ENCODE measurements at regions not wholly inside any gene's neighbourhood (a gene's known extent, or its start where the extent isn't known, plus 50 kb on each side); places are given as distances from the start of the nearest gene placed in this dataset.

- H3K9me3 ChIP-seq (ENCODE audit: low read length) = no peaks in the 10 kb centered on the region
- intact Hi-C loops (cut with micrococcal nuclease) = no loop called here
Observed at GRCh38 chr17:71032746-71033273, 863.5 kb downstream of the KCNJ2 start.

GRCh38 chr17:71033336-71033735 lies 864.0 kb downstream of the KCNJ2 start:
- ATAC-seq = no peak
- Histone ChIP-seq H3K4me1 (ENCODE audit: insufficient read depth, low read length) (no peaks in the 10 kb centered on the region), H3K9me2 (replicated peaks; ENCODE audit: low read length) (no peaks in the 10 kb centered on the region), H3K4me2 (ENCODE audit: low read length) (no peak overlapping the region), H4K20me1 (ENCODE audit: low read length) (no peaks in the 10 kb centered on the region), H3K9ac (ENCODE audit: low read length) (no peak overlapping the region), H3K27me3 (ENCODE audit: low read length) (0 out of 2 replicates have a peak, but pooled peaks cover 8% of the 10 kb centered on the region), H3K36me3 (ENCODE audit: low read depth, low read length) (no peaks in the 10 kb centered on the region), H3K9me3 (ENCODE audit: low read length) (no peaks in the 10 kb centered on the region), H3F3A (ENCODE audit: low read length, unreplicated experiment) (no peaks in the 10 kb centered on the region), H2AFZ (ENCODE audit: low read length) (no peak overlapping the region), H3K27ac (ENCODE audit: low read length) (no peak overlapping the region), H3K4me3 (ENCODE audit: low read length) (no peak overlapping the region), H3K79me2 (ENCODE audit: low read length) (no peaks in the 10 kb centered on the region)
- TF ChIP-seq EZH2 (IDR thresholded peaks at IDR 0.05; ENCODE audit: low read length, unreplicated experiment) = no peak
- TF ChIP-seq, protein P1, sequence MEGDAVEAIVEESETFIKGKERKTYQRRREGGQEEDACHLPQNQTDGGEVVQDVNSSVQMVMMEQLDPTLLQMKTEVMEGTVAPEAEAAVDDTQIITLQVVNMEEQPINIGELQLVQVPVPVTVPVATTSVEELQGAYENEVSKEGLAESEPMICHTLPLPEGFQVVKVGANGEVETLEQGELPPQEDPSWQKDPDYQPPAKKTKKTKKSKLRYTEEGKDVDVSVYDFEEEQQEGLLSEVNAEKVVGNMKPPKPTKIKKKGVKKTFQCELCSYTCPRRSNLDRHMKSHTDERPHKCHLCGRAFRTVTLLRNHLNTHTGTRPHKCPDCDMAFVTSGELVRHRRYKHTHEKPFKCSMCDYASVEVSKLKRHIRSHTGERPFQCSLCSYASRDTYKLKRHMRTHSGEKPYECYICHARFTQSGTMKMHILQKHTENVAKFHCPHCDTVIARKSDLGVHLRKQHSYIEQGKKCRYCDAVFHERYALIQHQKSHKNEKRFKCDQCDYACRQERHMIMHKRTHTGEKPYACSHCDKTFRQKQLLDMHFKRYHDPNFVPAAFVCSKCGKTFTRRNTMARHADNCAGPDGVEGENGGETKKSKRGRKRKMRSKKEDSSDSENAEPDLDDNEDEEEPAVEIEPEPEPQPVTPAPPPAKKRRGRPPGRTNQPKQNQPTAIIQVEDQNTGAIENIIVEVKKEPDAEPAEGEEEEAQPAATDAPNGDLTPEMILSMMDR (conservative IDR thresholded peaks at IDR 0.05; ENCODE audit: low read depth, low read length) = no peak
- TF ChIP-seq EZH2phosphoT487 (IDR thresholded peaks at IDR 0.05; ENCODE audit: borderline replicate concordance, low read length) = no peak
- ChIA-PET CTCF (no interaction called here), POLR2A (ENCODE audit: unreplicated experiment) (no interaction called here)
- BruUV-seq (replicated peaks) = no TSS peak
- DNase-seq = no peak
- intact Hi-C loops (cut with micrococcal nuclease) = no loop called here

More at GRCh38 chr17:71032746-71033273, 863.5 kb downstream of the KCNJ2 start:
- Histone ChIP-seq H4K20me1 (ENCODE audit: low read length) (no peaks in the 10 kb centered on the region), H3K4me3 (ENCODE audit: low read length) (no peak overlapping the region), H3K36me3 (ENCODE audit: low read depth, low read length) (no peaks in the 10 kb centered on the region), H3K4me1 (ENCODE audit: insufficient read depth, low read length) (no peaks in the 10 kb centered on the region), H3K79me2 (ENCODE audit: low read length) (no peaks in the 10 kb centered on the region), H3K27ac (ENCODE audit: low read length) (no peak overlapping the region), H3F3A (ENCODE audit: low read length, unreplicated experiment) (no peaks in the 10 kb centered on the region), H3K4me2 (ENCODE audit: low read length) (no peak overlapping the region), H3K27me3 (ENCODE audit: low read length) (0 out of 2 replicates have a peak, but pooled peaks cover 3% of the 10 kb centered on the region), H3K9ac (ENCODE audit: low read length) (no peak overlapping the region), H2AFZ (ENCODE audit: low read length) (no peak overlapping the region), H3K9me2 (replicated peaks; ENCODE audit: low read length) (no peaks in the 10 kb centered on the region)
- no peak for ATAC-seq
- ChIA-PET CTCF (no interaction called here), POLR2A (ENCODE audit: unreplicated experiment) (no interaction called here)
- TF ChIP-seq, protein P1 (conservative IDR thresholded peaks at IDR 0.05; ENCODE audit: low read depth, low read length) = no peak
- TF ChIP-seq EZH2 (IDR thresholded peaks at IDR 0.05; ENCODE audit: low read length, unreplicated experiment) (no peak), EZH2phosphoT487 (IDR thresholded peaks at IDR 0.05; ENCODE audit: borderline replicate concordance, low read length) (no peak)
- no peak for DNase-seq
- no TSS peak for BruUV-seq (replicated peaks)

DNA sequence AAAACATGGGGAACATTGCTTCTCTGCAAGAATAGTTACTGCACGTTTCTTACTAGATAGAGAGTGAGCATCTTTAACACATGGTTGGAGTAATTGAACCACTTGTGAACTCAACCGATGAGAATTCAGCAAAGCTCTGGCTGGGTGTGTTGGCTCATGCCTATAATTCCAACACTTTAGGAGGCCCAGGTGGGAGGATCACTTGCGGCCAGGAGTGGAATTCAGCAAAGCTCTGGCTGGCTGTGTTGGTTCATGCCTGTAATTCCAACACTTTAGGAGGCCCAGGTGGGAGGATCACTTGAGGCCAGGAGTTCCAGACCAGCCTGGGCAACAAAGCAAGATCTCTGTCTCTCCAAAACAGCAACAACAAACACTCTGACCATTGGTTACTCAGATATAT lies 865.9 kb downstream of the KCNJ2 start:
- no peak for ATAC-seq
- H3K36me3 ChIP-seq (ENCODE audit: low read depth, low read length) = no peaks in the 10 kb centered on the region
- no peak overlapping the region for H3K4me3 ChIP-seq (ENCODE audit: low read length)
- no peak overlapping the region for H3K27ac ChIP-seq (ENCODE audit: low read length)
- H3K9me3 ChIP-seq (ENCODE audit: low read length) = no peaks in the 10 kb centered on the region
- BruUV-seq (replicated peaks) = no TSS peak
- ChIA-PET POLR2A (ENCODE audit: unreplicated experiment) (no interaction called here), CTCF (no interaction called here)
- H3K4me1 ChIP-seq (ENCODE audit: insufficient read depth, low read length) = no peaks in the 10 kb centered on the region
- H3K4me2 ChIP-seq (ENCODE audit: low read length) = no peak overlapping the region
- TF ChIP-seq EZH2phosphoT487 (IDR thresholded peaks at IDR 0.05; ENCODE audit: borderline replicate concordance, low read length) = no peak
- TF ChIP-seq, protein P1 (conservative IDR thresholded peaks at IDR 0.05; ENCODE audit: low read depth, low read length) = no peak
- TF ChIP-seq EZH2 (IDR thresholded peaks at IDR 0.05; ENCODE audit: low read length, unreplicated experiment) = no peak
- H3K9ac ChIP-seq (ENCODE audit: low read length) = no peak overlapping the region
- no peak for DNase-seq
- intact Hi-C loops (cut with micrococcal nuclease) = no loop called here
- no peak overlapping the region for H2AFZ ChIP-seq (ENCODE audit: low read length)
- H3K9me2 ChIP-seq (replicated peaks; ENCODE audit: low read length) = no peaks in the 10 kb centered on the region
- no peaks in the 10 kb centered on the region for H4K20me1 ChIP-seq (ENCODE audit: low read length)
- H3K27me3 ChIP-seq (ENCODE audit: low read length) = peaks cover 8% of the 10 kb centered on the region; the same call in 1 of the 2 replicates
- no peaks in the 10 kb centered on the region for H3K79me2 ChIP-seq (ENCODE audit: low read length)
- no peaks in the 10 kb centered on the region for H3F3A ChIP-seq (ENCODE audit: low read length, unreplicated experiment)
